Heart left ventricle (tissue), 13 donors: ENCODE measurements at regions not wholly inside any gene's neighbourhood (a gene's known extent, or its start where the extent isn't known, plus 50 kb on each side); places are given as distances from the start of the nearest gene placed in this dataset.

Experiments
- CTCF ChIP-seq, 12 donors: fragments of 200-600 bp; sonication (generic) in 4 of 12; IDR thresholded peaks; one replicate each; pipeline versions ENCODE4 v1.5.0 to v1.8.0; 2018 to 2022; ENCODE audit warnings: antibody characterized with exemption in 12 of 12, mild to moderate bottlenecking in 5 of 12
- POLR2A ChIP-seq, 2 donors: fragments of 450-650 bp; IDR thresholded peaks; one replicate each; pipeline ENCODE4 v1.6.1; 2017; ENCODE audit warnings: antibody characterized with exemption in 2 of 2, mild to moderate bottlenecking in 2 of 2, moderate library complexity in 2 of 2
- donor health status: ischemic (EF 13 %, LVEDD 7.1; RV severe dilation, severe dysfunction).
- donor health status: DM: no; HTN: yes; CAD: no.
- donor health status: DM: no; HTN: no; CAD: no.
- donor health status: ischemic (EF 25% LVEDD 6.9; RV normal size, moderate dysfunction).
- donor health status: ischemic (EF 25% LVEDD 5.7; RV mildly dilated, moderate dysfunction).
- donor health status: ischemic (EF 35%, LVEDD 5.7; RV mildly dilated, moderate dysfunction).
- donor health status: nonischemic (EF 11% LVEDD 7.7; RV severe dilation, severe dysfunction).
- donor health status: DM: yes; HTN: yes; CAD: no.
- donor health status: PGD.
- donor health status: ischemic (EF 29% LVEDD 5.4; RV normal size, mild dysfunction).
- donor health status: nonischemic (EF 23%, LVEDD 6.1; RV moderate dilation, normal function).

GRCh38 chr12:60165781-60166180, 570.0 kb downstream of the SLC16A7 start:
- TF ChIP-seq CTCF (IDR thresholded peaks at IDR 0.05) (no peak), POLR2A (IDR thresholded peaks at IDR 0.05) (no peak)
